ENCODE measurements at regions not wholly inside any gene's neighbourhood (a gene's known extent, or its start where the extent isn't known, plus 50 kb on each side); places are given as distances from the start of the nearest gene placed in this dataset.

DNA sequence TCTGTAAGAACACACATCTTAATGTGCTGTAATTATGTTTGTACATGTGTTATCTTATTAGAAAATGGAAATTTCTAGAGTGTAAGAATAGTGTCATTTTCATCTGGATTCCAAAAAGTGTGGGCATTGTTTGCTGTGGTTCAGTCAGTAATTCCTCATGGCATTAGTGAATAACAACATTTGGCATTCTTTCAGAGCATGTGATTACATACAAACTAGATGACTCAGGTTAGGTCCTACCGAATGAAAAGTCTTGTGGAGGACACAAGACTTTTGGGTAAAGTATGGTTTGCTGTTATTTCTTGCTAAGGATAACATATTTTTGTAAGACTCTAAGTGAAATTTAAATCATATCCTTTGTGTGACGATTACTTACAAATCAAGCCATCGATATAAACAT is 593.1 kb upstream of the NRXN1 start:
- TF ChIP-seq, protein P1, sequence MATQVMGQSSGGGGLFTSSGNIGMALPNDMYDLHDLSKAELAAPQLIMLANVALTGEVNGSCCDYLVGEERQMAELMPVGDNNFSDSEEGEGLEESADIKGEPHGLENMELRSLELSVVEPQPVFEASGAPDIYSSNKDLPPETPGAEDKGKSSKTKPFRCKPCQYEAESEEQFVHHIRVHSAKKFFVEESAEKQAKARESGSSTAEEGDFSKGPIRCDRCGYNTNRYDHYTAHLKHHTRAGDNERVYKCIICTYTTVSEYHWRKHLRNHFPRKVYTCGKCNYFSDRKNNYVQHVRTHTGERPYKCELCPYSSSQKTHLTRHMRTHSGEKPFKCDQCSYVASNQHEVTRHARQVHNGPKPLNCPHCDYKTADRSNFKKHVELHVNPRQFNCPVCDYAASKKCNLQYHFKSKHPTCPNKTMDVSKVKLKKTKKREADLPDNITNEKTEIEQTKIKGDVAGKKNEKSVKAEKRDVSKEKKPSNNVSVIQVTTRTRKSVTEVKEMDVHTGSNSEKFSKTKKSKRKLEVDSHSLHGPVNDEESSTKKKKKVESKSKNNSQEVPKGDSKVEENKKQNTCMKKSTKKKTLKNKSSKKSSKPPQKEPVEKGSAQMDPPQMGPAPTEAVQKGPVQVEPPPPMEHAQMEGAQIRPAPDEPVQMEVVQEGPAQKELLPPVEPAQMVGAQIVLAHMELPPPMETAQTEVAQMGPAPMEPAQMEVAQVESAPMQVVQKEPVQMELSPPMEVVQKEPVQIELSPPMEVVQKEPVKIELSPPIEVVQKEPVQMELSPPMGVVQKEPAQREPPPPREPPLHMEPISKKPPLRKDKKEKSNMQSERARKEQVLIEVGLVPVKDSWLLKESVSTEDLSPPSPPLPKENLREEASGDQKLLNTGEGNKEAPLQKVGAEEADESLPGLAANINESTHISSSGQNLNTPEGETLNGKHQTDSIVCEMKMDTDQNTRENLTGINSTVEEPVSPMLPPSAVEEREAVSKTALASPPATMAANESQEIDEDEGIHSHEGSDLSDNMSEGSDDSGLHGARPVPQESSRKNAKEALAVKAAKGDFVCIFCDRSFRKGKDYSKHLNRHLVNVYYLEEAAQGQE (IDR thresholded peaks at IDR 0.05; ENCODE audit: unreplicated experiment), result no peak
- TF ChIP-seq, protein P2, sequence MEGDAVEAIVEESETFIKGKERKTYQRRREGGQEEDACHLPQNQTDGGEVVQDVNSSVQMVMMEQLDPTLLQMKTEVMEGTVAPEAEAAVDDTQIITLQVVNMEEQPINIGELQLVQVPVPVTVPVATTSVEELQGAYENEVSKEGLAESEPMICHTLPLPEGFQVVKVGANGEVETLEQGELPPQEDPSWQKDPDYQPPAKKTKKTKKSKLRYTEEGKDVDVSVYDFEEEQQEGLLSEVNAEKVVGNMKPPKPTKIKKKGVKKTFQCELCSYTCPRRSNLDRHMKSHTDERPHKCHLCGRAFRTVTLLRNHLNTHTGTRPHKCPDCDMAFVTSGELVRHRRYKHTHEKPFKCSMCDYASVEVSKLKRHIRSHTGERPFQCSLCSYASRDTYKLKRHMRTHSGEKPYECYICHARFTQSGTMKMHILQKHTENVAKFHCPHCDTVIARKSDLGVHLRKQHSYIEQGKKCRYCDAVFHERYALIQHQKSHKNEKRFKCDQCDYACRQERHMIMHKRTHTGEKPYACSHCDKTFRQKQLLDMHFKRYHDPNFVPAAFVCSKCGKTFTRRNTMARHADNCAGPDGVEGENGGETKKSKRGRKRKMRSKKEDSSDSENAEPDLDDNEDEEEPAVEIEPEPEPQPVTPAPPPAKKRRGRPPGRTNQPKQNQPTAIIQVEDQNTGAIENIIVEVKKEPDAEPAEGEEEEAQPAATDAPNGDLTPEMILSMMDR (conservative IDR thresholded peaks at IDR 0.05; ENCODE audit: low read depth in 2 of 2), result no peak
- TF ChIP-seq EZH2 (IDR thresholded peaks at IDR 0.05; ENCODE audit: low read depth, unreplicated experiment) (no peak), POLR2AphosphoS5 (IDR thresholded peaks at IDR 0.05; ENCODE audit: low read depth) (no peak), EZH2phosphoT487 (IDR thresholded peaks at IDR 0.05; ENCODE audit: unreplicated experiment) (no peak)

Measured in GM23338 (cell line).